SIG-M5 treated with dmso at 0.1 percent for 504 hours (cell line): ENCODE measurements at regions not wholly inside any gene's neighbourhood (a gene's known extent, or its start where the extent isn't known, plus 50 kb on each side); places are given as distances from the start of the nearest gene placed in this dataset.

Experiments
- DNase-seq: peaks from one replicate; lab custom pipeline; 2025; ENCODE audit not compliant: unreplicated experiment; lab: John Stamatoyannopoulos, UW

GRCh38 chr4:117783716-117784115 lies 250.6 kb upstream of the NDST3 start:
- DNase-seq: no peak

DNA sequence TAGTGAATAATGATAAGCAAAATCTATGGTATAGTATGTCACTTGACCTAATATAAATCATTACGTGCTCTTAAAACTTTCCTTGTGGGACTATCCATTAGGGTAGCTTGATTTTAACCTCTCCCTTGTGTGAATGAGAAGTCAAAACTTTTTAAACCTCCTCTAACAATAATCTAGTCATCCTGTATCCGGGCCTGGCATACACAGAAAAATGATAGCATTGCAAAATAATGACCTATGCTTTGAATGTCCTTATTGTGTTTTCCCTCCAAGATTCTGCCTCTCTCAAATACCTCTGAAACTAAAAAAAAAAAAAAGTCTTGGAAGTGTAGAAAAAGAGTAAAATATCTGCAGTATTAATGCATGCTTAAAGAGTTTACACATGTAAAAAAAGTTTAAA lies 250.0 kb upstream of the NDST3 start:
- no peak for DNase-seq

- DNase-seq: no peak
These were observed 247.7 kb upstream of the NDST3 start for GRCh38 chr4:117786566-117786965.

- DNase-seq: no peak
These were observed 240.3 kb upstream of the NDST3 start for GRCh38 chr4:117793845-117794480.

DNA sequence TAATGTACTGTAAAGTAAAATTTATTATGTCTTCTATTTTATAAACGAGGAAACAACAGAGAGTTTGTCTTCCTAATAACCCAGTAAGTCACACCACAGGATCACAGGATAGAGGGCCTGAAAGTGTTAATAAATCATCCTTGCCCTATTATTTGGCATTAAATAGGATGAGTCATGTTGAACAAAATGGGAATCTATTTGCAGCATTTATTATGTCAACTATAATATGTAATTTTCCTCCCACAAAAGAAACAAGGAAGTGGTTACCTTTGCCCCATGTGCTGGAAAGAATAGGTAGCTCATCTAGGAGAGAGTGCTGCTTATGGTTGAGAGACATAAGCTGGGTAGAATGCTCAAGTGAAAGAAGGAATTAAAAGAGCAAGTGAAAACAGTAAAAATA lies 237.6 kb upstream of the NDST3 start:
- no peak for DNase-seq

- no peak for DNase-seq
These were observed 233.7 kb upstream of the NDST3 start for GRCh38 chr4:117800636-117801035.

GRCh38 chr4:117801756-117802155 lies 232.5 kb upstream of the NDST3 start:
- no peak for DNase-seq

DNA sequence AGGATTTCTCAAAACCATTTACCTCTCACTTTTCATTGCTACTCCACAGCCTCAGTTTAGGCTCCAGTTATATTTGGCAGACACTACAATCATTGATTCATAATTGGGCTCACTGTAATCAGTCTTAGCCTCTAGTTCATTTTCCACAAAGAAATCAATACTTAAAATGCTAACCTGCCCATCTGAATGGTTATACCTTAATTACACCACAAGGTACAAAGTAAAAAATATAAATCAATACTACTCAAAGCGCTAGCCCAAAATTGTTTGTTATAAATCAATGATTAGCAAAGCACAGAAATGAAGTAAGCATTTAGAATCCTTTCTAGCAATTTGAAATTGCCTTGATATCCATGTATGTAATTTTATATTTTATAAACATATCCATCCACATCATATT lies 222.6 kb upstream of the NDST3 start:
- no peak for DNase-seq

- no peak for DNase-seq
These were observed 219.7 kb upstream of the NDST3 start for GRCh38 chr4:117814277-117815246.

GRCh38 chr4:117817301-117817700 lies 217.0 kb upstream of the NDST3 start:
- DNase-seq: no peak

GRCh38 chr4:117821834-117822233 lies 212.5 kb upstream of the NDST3 start:
- no peak for DNase-seq

GRCh38 chr4:117823388-117823787 lies 210.9 kb upstream of the NDST3 start:
- DNase-seq: no peak

- DNase-seq: no peak
These were observed 208.7 kb upstream of the NDST3 start for GRCh38 chr4:117825600-117825999.

GRCh38 chr4:117831060-117831683 lies 203.1 kb upstream of the NDST3 start:
- no peak for DNase-seq

DNA sequence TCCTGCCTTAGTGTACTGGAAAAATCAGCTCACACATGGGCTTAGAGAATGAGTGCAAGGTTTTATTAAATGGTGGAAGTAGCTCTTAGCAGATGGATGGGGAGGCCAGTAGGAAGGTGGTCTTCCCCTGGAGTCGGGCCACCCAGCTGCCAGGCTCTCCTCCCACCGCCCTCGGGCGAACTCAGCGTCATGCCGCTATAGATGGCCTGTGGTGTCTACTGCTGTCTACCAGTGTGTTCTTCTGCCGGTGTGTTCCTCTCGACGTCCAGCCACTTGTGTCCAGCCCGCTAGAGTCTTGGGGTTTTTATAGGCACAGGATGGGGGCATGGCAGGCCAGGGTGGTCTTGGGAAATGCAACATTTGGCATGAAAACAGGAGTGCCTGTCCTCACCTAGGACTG lies 198.7 kb upstream of the NDST3 start:
- no peak for DNase-seq

DNA sequence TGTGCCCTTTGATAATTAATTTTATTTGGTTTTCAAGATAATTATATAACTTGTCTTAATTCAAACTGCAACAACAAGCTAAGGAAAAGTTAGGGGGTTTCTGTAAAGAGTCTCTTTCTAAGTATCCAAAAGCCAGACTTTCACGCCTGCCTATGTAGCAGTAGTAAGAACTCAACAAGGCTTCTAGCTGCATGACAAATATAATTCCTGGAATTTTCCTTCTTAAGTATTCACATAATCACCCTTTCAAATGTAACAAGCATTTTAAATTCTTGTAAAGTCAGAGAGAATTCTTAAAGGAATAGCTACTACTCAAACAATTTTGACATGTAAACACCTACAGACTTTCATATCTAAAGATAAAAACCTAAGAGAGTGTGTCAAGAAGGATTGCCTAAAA lies 189.7 kb upstream of the NDST3 start:
- DNase-seq: no peak

GRCh38 chr4:117845270-117845669 lies 189.0 kb upstream of the NDST3 start:
- no peak for DNase-seq

DNA sequence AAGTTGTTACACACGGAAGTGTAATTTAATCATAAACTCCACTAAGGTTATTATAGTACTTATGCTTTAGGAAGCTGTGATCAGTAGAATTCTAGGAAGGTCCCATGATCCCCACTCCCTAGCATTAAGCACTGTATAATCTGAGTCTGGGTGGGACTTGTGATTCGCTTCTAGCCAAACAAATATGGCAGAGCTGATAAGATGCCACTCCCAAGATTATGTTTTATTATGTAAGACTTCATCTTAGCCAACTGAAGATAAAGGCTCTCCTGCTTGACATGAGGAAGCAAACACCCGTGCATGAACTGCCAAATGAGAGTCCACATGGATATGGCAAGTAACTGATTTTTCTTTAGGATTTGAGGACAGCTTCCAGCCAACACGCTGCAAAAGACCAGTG lies 186.4 kb upstream of the NDST3 start:
- DNase-seq: no peak

DNA sequence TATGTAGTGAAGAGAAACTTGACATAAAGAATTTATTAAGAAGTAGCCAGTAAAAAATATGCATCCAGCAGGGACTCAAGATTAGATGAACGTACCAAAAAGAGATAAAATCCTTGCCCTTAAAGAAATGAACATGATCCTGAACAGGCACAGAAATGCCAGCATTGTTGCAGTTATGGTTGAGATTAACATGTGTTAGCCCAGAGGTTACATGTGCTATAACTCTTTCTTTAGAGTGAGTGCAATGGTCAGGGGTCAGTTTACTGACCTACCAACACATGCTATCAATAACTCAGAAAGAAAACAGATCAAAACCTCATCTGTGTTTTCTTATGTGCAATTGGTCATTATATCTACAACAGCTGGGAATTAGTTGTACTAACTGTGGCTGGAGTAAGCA lies 166.1 kb upstream of the NDST3 start:
- DNase-seq: no peak

DNA sequence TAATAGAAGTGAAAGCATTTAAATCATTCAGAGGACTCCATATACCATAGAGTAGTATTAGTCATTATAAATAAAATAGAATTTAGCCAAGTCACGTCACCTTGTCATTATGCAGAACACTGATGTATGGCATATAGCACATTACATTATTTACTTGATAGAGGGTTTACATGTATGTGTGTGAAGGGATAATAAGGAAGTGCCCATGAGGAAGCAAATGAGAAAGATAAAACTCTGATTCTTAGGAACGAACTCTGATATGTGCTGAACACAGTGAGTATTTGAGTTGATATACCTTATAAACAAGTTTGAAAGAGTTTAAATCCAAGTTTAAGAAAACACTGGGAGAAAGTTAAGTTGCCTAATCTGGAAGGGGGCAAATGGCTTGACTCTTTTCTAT lies 160.5 kb upstream of the NDST3 start:
- DNase-seq: no peak

GRCh38 chr4:117874216-117874615 lies 160.1 kb upstream of the NDST3 start:
- no peak for DNase-seq

- no peak for DNase-seq
These were observed 144.3 kb upstream of the NDST3 start for GRCh38 chr4:117889978-117890377.
